Mesenchymal stem cell (in vitro differentiated cells and primary cell): ENCODE measurements at regions not wholly inside any gene's neighbourhood (a gene's known extent, or its start where the extent isn't known, plus 50 kb on each side); places are given as distances from the start of the nearest gene placed in this dataset.
A peak's percentile ranks its signal among the peaks of the same experiment; 100 is the strongest.

Experiments used
- DNase-seq: peaks from one replicate; pipeline ENCODE4 v3.0.0-alpha.2; 2013
- H2AFZ ChIP-seq: one replicate; pipeline ENCODE4 v1.6.1; 2013; ENCODE audit warnings: low read depth, mild to moderate bottlenecking, control low read depth, inconsistent platforms, low read length, moderate library complexity
- H2AK5ac ChIP-seq: 2 replicates; pipeline ENCODE4 v1.6.1; 2013; ENCODE audit warnings: low read length, moderate library complexity, mild to moderate bottlenecking, inconsistent platforms; ENCODE audit not compliant: severe bottlenecking
- H2BK120ac ChIP-seq: one replicate; pipeline ENCODE4 v1.6.1; 2013; ENCODE audit warnings: low read depth, mild to moderate bottlenecking, inconsistent platforms, low read length, moderate library complexity
- H2BK12ac ChIP-seq, 2 experiments: one replicate each; pipeline ENCODE4 v1.6.1; 2013; ENCODE audit warnings: inconsistent platforms in 2 of 2, low read length in 2 of 2, mild to moderate bottlenecking in 2 of 2, moderate library complexity in 2 of 2, control low read depth in 1 of 2
- H2BK15ac ChIP-seq: one replicate; pipeline ENCODE4 v1.6.1; 2013; ENCODE audit warnings: mild to moderate bottlenecking, low read depth, inconsistent platforms; ENCODE audit not compliant: poor library complexity, severe bottlenecking
- H2BK5ac ChIP-seq: 2 replicates; pipeline ENCODE4 v1.6.1; 2013; ENCODE audit warnings: low read depth, mild to moderate bottlenecking, low read length, control low read depth, inconsistent platforms; ENCODE audit not compliant: poor library complexity, severe bottlenecking
- H3K14ac ChIP-seq, 2 experiments: one replicate each; pipeline ENCODE4 v1.6.1; 2013; ENCODE audit warnings: inconsistent platforms in 2 of 2, low read length in 2 of 2, control low read depth in 1 of 2, mild to moderate bottlenecking in 1 of 2, moderate library complexity in 1 of 2
- H3K18ac ChIP-seq, 2 experiments: one replicate each; pipeline ENCODE4 v1.6.1; 2013; ENCODE audit warnings: inconsistent platforms in 2 of 2, low read length in 2 of 2, control low read depth in 1 of 2, low read depth in 1 of 2, mild to moderate bottlenecking in 1 of 2
- H3K23ac ChIP-seq, 2 experiments: one replicate each; pipeline ENCODE4 v1.6.1; 2013; ENCODE audit warnings: inconsistent platforms in 2 of 2, low read length in 2 of 2, mild to moderate bottlenecking in 2 of 2, moderate library complexity in 2 of 2, control low read depth in 1 of 2
- H3K27ac ChIP-seq: 2 replicates; pipeline ENCODE4 v1.5.1; 2013; ENCODE audit warnings: mild to moderate bottlenecking, moderate library complexity, low read length, control low read depth, inconsistent platforms; ENCODE audit not compliant: poor library complexity, severe bottlenecking
- H3K27me3 ChIP-seq, 2 experiments: 2 replicates each; pipeline versions ENCODE4 v1.6.1 to v1.7.0; 2013; ENCODE audit warnings: low read length in 2 of 2, mild to moderate bottlenecking in 2 of 2, moderate library complexity in 2 of 2, control low read depth in 1 of 2, inconsistent platforms in 1 of 2; ENCODE audit not compliant: control insufficient read depth in 1 of 2, insufficient read depth in 1 of 2
- H3K36me3 ChIP-seq, 2 experiments: 2 replicates each; pipeline versions ENCODE4 v1.6.1 to v1.7.0; 2013; ENCODE audit warnings: low read length in 2 of 2, control low read depth in 1 of 2, inconsistent platforms in 1 of 2, low read depth in 1 of 2, mild to moderate bottlenecking in 1 of 2; ENCODE audit not compliant: insufficient read depth in 2 of 2, control insufficient read depth in 1 of 2
- H3K4ac ChIP-seq, 2 experiments: one replicate each; pipeline ENCODE4 v1.6.1; 2013; ENCODE audit warnings: inconsistent platforms in 2 of 2, low read length in 2 of 2, mild to moderate bottlenecking in 2 of 2, moderate library complexity in 2 of 2, control low read depth in 1 of 2, low read depth in 1 of 2
- H3K4me1 ChIP-seq: 2 replicates; pipeline ENCODE4 v1.6.1; 2013; ENCODE audit warnings: low read depth, low read length, control low read depth; ENCODE audit not compliant: control insufficient read depth, insufficient read depth
- H3K4me2 ChIP-seq: 2 replicates; pipeline ENCODE4 v1.6.1; 2013; ENCODE audit warnings: low read length, mild to moderate bottlenecking, inconsistent platforms; ENCODE audit not compliant: poor library complexity, severe bottlenecking
- H3K4me3 ChIP-seq, 2 experiments: 2 replicates each; pipeline versions ENCODE4 v1.5.1 to v1.7.0; 2013; ENCODE audit warnings: low read length in 2 of 2, mild to moderate bottlenecking in 2 of 2, control low read depth in 1 of 2, low read depth in 1 of 2; ENCODE audit not compliant: insufficient read depth in 1 of 2
- H3K79me1 ChIP-seq: replicated peaks from 2 replicates; pipeline ENCODE4 v1.6.1; 2013; ENCODE audit warnings: mild to moderate bottlenecking, control low read depth, low read length, inconsistent platforms; ENCODE audit not compliant: poor library complexity, severe bottlenecking
- H3K9ac ChIP-seq: 2 replicates; pipeline ENCODE4 v1.7.0; 2013; ENCODE audit warnings: mild to moderate bottlenecking, low read length, moderate library complexity
- H3K9me3 ChIP-seq: 2 replicates; pipeline ENCODE4 v1.7.0; 2013; ENCODE audit warnings: mild to moderate bottlenecking, low read length; ENCODE audit not compliant: control insufficient read depth
- H4K8ac ChIP-seq: one replicate; pipeline ENCODE4 v1.6.1; 2013; ENCODE audit warnings: inconsistent platforms, mild to moderate bottlenecking, low read length, moderate library complexity
- H4K91ac ChIP-seq: one replicate; pipeline ENCODE4 v1.6.1; 2013; ENCODE audit warnings: mild to moderate bottlenecking, low read length, inconsistent platforms
- WGBS: methylation state at CpG from one replicate; pipeline ENCODE4 v1.1.7; 2013; ENCODE audit warnings: mixed read lengths; 5-methylcytosine and 5-hydroxymethylcytosine counted together

DNA sequence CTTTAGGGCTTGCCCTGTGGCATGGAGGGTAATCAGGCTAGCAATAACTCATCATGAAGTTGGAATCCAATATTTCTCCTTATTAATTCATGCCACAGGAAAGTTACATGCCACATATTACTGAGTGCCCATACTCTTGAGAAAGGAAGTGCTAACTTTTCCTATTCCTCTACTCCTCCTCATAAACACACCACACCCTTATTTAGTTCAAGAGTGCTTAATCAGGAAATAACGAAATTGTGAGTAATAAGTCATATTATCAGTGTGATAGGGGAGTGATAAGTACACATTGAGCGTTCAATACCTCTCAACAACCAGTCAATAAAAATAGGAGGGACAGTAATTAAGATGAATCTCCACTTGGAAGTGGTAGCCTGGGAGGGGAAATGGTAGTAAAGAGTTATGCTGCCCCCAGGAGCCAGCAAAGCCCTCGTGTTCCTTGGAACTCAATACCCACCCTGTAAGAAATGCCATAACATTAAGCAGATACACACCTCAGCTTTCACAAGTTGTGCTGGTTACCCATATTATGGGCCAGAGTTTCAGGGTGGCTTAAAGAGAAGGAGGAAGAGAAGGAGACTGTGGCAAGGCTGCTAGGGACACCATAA, 410.0 kb upstream of the NR3C2 start:
- H4K91ac ChIP-seq: no peak overlapping the region
- no peak overlapping the region for H4K8ac ChIP-seq
- H3K4me2 ChIP-seq: no peak overlapping the region
- no peaks in the 10 kb centered on the region for H3K27me3 ChIP-seq
- no peak overlapping the region for H2BK120ac ChIP-seq
- H3K27ac ChIP-seq: no peak overlapping the region
- H3K18ac ChIP-seq: no peak overlapping the region
- H3K14ac ChIP-seq: no peak overlapping the region
- no peak overlapping the region for H3K4me3 ChIP-seq
- no peak overlapping the region for H2AFZ ChIP-seq
- no peak for DNase-seq
- no CpG with 5 or more reads among the region's 3 CpGs for WGBS
- no peaks in the 10 kb centered on the region for H3K36me3 ChIP-seq
- H2AK5ac ChIP-seq: peak overlapping the region; percentile 5
- no peak overlapping the region for H2BK15ac ChIP-seq
- no peaks in the 10 kb centered on the region for H3K79me1 ChIP-seq
- no peak overlapping the region for H3K23ac ChIP-seq
- no peak overlapping the region for H3K9ac ChIP-seq
- no peak overlapping the region for H3K4ac ChIP-seq
- no peak overlapping the region for H2BK12ac ChIP-seq
- peaks cover 2% of the 10 kb centered on the region for H3K4me1 ChIP-seq
- peaks cover 8% of the 10 kb centered on the region for H3K9me3 ChIP-seq
- no peak overlapping the region for H2BK5ac ChIP-seq

DNA sequence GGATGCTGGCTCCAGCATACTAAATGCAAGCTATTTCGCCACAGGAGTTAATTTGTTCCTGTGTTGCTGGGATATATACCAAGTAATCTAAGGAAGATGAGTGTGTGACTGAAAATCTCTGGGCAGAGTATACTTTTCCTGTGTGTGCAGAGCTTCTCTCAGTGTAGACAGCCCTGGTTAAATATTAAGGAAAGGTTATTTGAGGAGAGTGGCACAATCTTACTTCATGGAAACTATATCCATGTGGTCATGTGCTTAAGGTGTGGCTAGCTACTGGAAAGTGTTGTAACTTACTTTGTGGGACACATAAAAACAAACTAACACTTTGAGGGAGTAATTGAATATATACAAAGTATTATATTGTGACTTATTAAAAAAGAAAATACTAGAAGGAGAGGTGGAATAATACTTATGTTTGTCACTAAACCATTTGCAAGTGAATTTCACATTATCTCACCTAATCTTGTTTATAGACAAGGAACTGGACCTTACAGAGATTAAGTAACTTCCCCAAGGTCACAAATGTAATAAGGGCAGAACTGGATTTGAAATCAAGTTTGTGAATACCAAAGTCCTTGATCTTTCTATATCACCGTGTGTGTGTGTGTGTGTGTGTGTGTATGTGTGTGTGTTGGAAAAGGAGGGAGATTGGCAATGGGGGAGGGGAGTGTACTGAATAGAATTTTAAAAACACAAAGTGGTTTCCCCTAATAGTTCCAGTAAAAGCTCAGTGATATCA, 408.2 kb upstream of the NR3C2 start:
- H2BK5ac ChIP-seq: no peak overlapping the region
- no peak overlapping the region for H2AFZ ChIP-seq
- no peak overlapping the region for H2BK120ac ChIP-seq
- no peak overlapping the region for H3K23ac ChIP-seq
- H2AK5ac ChIP-seq: peak overlapping the region; percentile 31
- no peaks in the 10 kb centered on the region for H3K27me3 ChIP-seq
- no peak overlapping the region for H3K4me2 ChIP-seq
- no peak overlapping the region for H3K4me3 ChIP-seq
- no peak for DNase-seq
- peaks cover 2% of the 10 kb centered on the region for H3K4me1 ChIP-seq
- peaks cover 8% of the 10 kb centered on the region for H3K9me3 ChIP-seq
- H3K4ac ChIP-seq: no peak overlapping the region
- H3K18ac ChIP-seq: no peak overlapping the region
- no peak overlapping the region for H4K91ac ChIP-seq
- H4K8ac ChIP-seq: no peak overlapping the region
- no peak overlapping the region for H3K9ac ChIP-seq
- H3K27ac ChIP-seq: peak overlapping the region; percentile 69
- no peaks in the 10 kb centered on the region for H3K79me1 ChIP-seq
- WGBS: 50% methylated on average over 2 of the region's 2 CpGs
- H2BK15ac ChIP-seq: no peak overlapping the region
- no peaks in the 10 kb centered on the region for H3K36me3 ChIP-seq
- no peak overlapping the region for H3K14ac ChIP-seq
- H2BK12ac ChIP-seq: no peak overlapping the region

DNA sequence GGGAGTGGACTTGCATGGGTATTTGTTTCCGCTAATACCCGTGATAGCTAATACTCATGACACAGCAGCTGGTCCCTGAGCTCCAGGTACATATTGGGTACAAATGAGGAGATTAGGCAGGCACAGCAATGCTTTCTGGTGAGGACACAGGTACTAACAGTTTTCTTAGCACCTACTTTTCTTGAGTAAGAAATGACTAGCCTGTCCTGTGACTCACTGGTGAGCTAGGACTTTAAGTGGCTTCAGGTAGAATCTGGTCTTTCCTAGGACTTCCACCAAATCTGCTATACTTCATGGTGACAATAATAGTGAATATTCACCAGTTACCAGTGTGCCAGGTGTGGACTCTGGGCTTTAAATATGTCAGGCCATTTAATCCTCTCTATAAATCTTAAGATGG, 407.4 kb upstream of the NR3C2 start:
- no peak overlapping the region for H3K4me2 ChIP-seq
- peaks cover 4% of the 10 kb centered on the region for H3K9me3 ChIP-seq
- no peak overlapping the region for H4K8ac ChIP-seq
- no peak overlapping the region for H2BK120ac ChIP-seq
- no peak overlapping the region for H4K91ac ChIP-seq
- no peaks in the 10 kb centered on the region for H3K36me3 ChIP-seq
- H2BK5ac ChIP-seq: no peak overlapping the region
- H3K79me1 ChIP-seq: no peaks in the 10 kb centered on the region
- H3K27ac ChIP-seq: no peak overlapping the region
- no peak overlapping the region for H2BK15ac ChIP-seq
- H2AFZ ChIP-seq: no peak overlapping the region
- no peak overlapping the region for H3K4me3 ChIP-seq
- H3K18ac ChIP-seq: no peak overlapping the region
- H3K23ac ChIP-seq: no peak overlapping the region
- no peaks in the 10 kb centered on the region for H3K27me3 ChIP-seq
- H3K4ac ChIP-seq: no peak overlapping the region
- no peak overlapping the region for H3K14ac ChIP-seq
- 96% methylated on average over 2 of the region's 2 CpGs for WGBS
- H3K9ac ChIP-seq: no peak overlapping the region
- no peak for DNase-seq
- no peak overlapping the region for H2BK12ac ChIP-seq
- H2AK5ac ChIP-seq: peak overlapping the region; percentile 46
- peaks cover 2% of the 10 kb centered on the region for H3K4me1 ChIP-seq

- no peaks in the 10 kb centered on the region for H3K27me3 ChIP-seq
- H4K8ac ChIP-seq: no peak overlapping the region
- H3K27ac ChIP-seq: no peak overlapping the region
- H2BK5ac ChIP-seq: no peak overlapping the region
- WGBS: 82% methylated on average over 8 of the region's 10 CpGs
- H2AK5ac ChIP-seq: no peak overlapping the region
- no peak overlapping the region for H2BK15ac ChIP-seq
- H2BK12ac ChIP-seq: no peak overlapping the region
- no peak overlapping the region for H3K18ac ChIP-seq
- no peak overlapping the region for H3K14ac ChIP-seq
- DNase-seq: no peak
- H3K23ac ChIP-seq: no peak overlapping the region
- H3K4me1 ChIP-seq: peaks cover 2% of the 10 kb centered on the region
- no peak overlapping the region for H3K4ac ChIP-seq
- no peak overlapping the region for H3K9ac ChIP-seq
- H2BK120ac ChIP-seq: no peak overlapping the region
- no peak overlapping the region for H2AFZ ChIP-seq
- no peaks in the 10 kb centered on the region for H3K9me3 ChIP-seq
- no peaks in the 10 kb centered on the region for H3K79me1 ChIP-seq
- no peak overlapping the region for H3K4me2 ChIP-seq
- no peaks in the 10 kb centered on the region for H3K36me3 ChIP-seq
- no peak overlapping the region for H3K4me3 ChIP-seq
- H4K91ac ChIP-seq: no peak overlapping the region
These were observed 405.5 kb upstream of the NR3C2 start for GRCh38 chr4:148847544-148848255.
